SHP77 (cell line): ENCODE measurements at regions not wholly inside any gene's neighbourhood (a gene's known extent, or its start where the extent isn't known, plus 50 kb on each side); places are given as distances from the start of the nearest gene placed in this dataset.
A peak's percentile ranks its signal among the peaks of the same experiment; 100 is the strongest.
"Not testable (repeated sequence)": the region's sequence is repeated elsewhere in the genome, so short reads cannot be mapped to it uniquely, and the experiment has no call there.

ENCODE experiments used
- DNase-seq, 2 experiments: peaks; one replicate each; lab custom pipeline; 2025; lab: John Stamatoyannopoulos, UW

- not testable (repeated sequence) for DNase-seq
Measured at GRCh38 chr9:97248252-97248651, 59.2 kb upstream of the CCDC180 start.

GRCh38 chr9:97243606-97244005 is 63.9 kb upstream of the CCDC180 start:
- no peak for DNase-seq

GRCh38 chr9:97241430-97241829 is 66.0 kb upstream of the CCDC180 start:
- DNase-seq = not testable (repeated sequence)

GRCh38 chr9:97237951-97238889 is 69.2 kb upstream of the CCDC180 start:
- DNase-seq = peak; percentile 60 to 73

- no peak for DNase-seq
Measured at GRCh38 chr9:97237311-97237786, 70.1 kb upstream of the CCDC180 start.

- DNase-seq = not testable (repeated sequence)
Measured at GRCh38 chr9:97233009-97233400, 74.5 kb upstream of the CCDC180 start.

- not testable (repeated sequence) for DNase-seq
Measured at GRCh38 chr9:97232060-97233008, 75.1 kb upstream of the CCDC180 start.

GRCh38 chr9:97222393-97222792 is 85.1 kb upstream of the CCDC180 start:
- DNase-seq = peak; percentile 20 to 63

- peak; percentile 42 to 54 for DNase-seq
Measured at GRCh38 chr9:97221478-97222355, 85.7 kb upstream of the CCDC180 start.

- no peak for DNase-seq
Measured at GRCh38 chr9:97220894-97221477, 86.5 kb upstream of the CCDC180 start.

- DNase-seq = not testable (repeated sequence)
Measured at GRCh38 chr9:97220396-97220795, 87.1 kb upstream of the CCDC180 start.

- not testable (repeated sequence) for DNase-seq
Measured at GRCh38 chr9:97219443-97220140, 87.9 kb upstream of the CCDC180 start.

GRCh38 chr9:97215127-97215526 is 92.3 kb upstream of the CCDC180 start:
- not testable (repeated sequence) for DNase-seq

- DNase-seq = not testable (repeated sequence)
Measured at GRCh38 chr9:97214556-97214955, 92.9 kb upstream of the CCDC180 start.

- DNase-seq = not testable (repeated sequence)
Measured at GRCh38 chr9:97199683-97200082, 107.8 kb upstream of the CCDC180 start.

- not testable (repeated sequence) for DNase-seq
Measured at GRCh38 chr9:97193767-97194166, 113.7 kb upstream of the CCDC180 start.

GRCh38 chr9:97188545-97188944 is 118.9 kb upstream of the CCDC180 start:
- no peak for DNase-seq

GRCh38 chr9:97187706-97188105 is 119.8 kb upstream of the CCDC180 start:
- not testable (repeated sequence) for DNase-seq

- DNase-seq = no peak
Measured at GRCh38 chr9:97186493-97186892, 121.0 kb upstream of the CCDC180 start.

GRCh38 chr9:97182532-97182931 is 124.9 kb upstream of the CCDC180 start:
- DNase-seq = not testable (repeated sequence)
